Loucy (cell line): ENCODE measurements at regions not wholly inside any gene's neighbourhood (a gene's known extent, or its start where the extent isn't known, plus 50 kb on each side); places are given as distances from the start of the nearest gene placed in this dataset.

Experiments
- H2AFZ ChIP-seq: fragments of 200-600 bp; sonication (generic); 2 replicates; pipeline ENCODE4 v1.6.0; 2016; ENCODE audit warnings: antibody characterized with exemption, mild to moderate bottlenecking, low read length, moderate library complexity
- H3F3A ChIP-seq: fragments of 200-600 bp; 2 replicates; pipeline ENCODE4 v1.6.0; 2016; ENCODE audit warnings: antibody characterized with exemption, low read depth, mild to moderate bottlenecking
- H3K27me3 ChIP-seq: fragments of 200-600 bp; sonication (generic); 2 replicates; pipeline ENCODE4 v1.6.1; 2014; ENCODE audit warnings: low read length, mild to moderate bottlenecking; ENCODE audit not compliant: insufficient read depth, poor library complexity, severe bottlenecking
- H3K36me3 ChIP-seq: fragments of 200-600 bp; sonication (generic); 2 replicates; pipeline ENCODE4 v1.6.1; 2016; ENCODE audit warnings: low read length; ENCODE audit not compliant: insufficient read depth
- H3K4me1 ChIP-seq: fragments of 200-600 bp; sonication (generic); 2 replicates; pipeline ENCODE4 v1.5.1; 2014; ENCODE audit warnings: low read length, mild to moderate bottlenecking; ENCODE audit not compliant: insufficient read depth, poor library complexity, severe bottlenecking
- H3K4me2 ChIP-seq: fragments of 200-600 bp; sonication (generic); 2 replicates; pipeline ENCODE4 v1.6.0; 2014; ENCODE audit warnings: antibody characterized with exemption, low read length, low read depth, mild to moderate bottlenecking; ENCODE audit not compliant: poor library complexity, severe bottlenecking
- H3K4me3 ChIP-seq: fragments of 200-600 bp; sonication (generic); 2 replicates; pipeline ENCODE4 v1.5.1; 2014; ENCODE audit warnings: low read length, mild to moderate bottlenecking, mixed read lengths; ENCODE audit not compliant: poor library complexity, severe bottlenecking
- H3K79me2 ChIP-seq: fragments of 200-600 bp; sonication (generic); 2 replicates; pipeline ENCODE4 v1.6.1; 2014; ENCODE audit warnings: low read length; ENCODE audit not compliant: insufficient read depth
- H3K9ac ChIP-seq: fragments of 200-600 bp; sonication (generic); 2 replicates; pipeline ENCODE4 v1.6.0; 2014; ENCODE audit warnings: mild to moderate bottlenecking, low read depth, low read length, moderate library complexity; ENCODE audit not compliant: poor library complexity, severe bottlenecking
- H3K9me2 ChIP-seq: fragments of 200-600 bp; sonication (generic); replicated peaks from 2 replicates; pipeline ENCODE4 v1.6.1; 2016; ENCODE audit warnings: low read depth, low read length, mixed read lengths
- H3K9me3 ChIP-seq: fragments of 200-600 bp; sonication (generic); 2 replicates; pipeline ENCODE4 v1.6.1; 2014; ENCODE audit warnings: mild to moderate bottlenecking, antibody characterized with exemption, low read length, low read depth; ENCODE audit not compliant: insufficient read depth
- H4K20me1 ChIP-seq: fragments of 200-600 bp; sonication (generic); 2 replicates; pipeline ENCODE4 v1.6.0; 2014; ENCODE audit warnings: antibody characterized with exemption, low read length, mild to moderate bottlenecking; ENCODE audit not compliant: insufficient read depth, poor library complexity, severe bottlenecking
- EZH2phosphoT487 ChIP-seq: fragments of 200-600 bp; IDR thresholded peaks from 2 replicates; pipeline ENCODE4 v1.6.1; 2018; ENCODE audit warnings: antibody characterized with exemption, mild to moderate bottlenecking, moderate library complexity, borderline replicate concordance
- TF ChIP-seq, protein P1 (sequence below): fragments of 200-600 bp; sonication (generic); conservative IDR thresholded peaks from 2 replicates; pipeline ENCODE4 v1.5.1; 2014; ENCODE audit warnings: mild to moderate bottlenecking, antibody characterized with exemption, low read length

DNA sequence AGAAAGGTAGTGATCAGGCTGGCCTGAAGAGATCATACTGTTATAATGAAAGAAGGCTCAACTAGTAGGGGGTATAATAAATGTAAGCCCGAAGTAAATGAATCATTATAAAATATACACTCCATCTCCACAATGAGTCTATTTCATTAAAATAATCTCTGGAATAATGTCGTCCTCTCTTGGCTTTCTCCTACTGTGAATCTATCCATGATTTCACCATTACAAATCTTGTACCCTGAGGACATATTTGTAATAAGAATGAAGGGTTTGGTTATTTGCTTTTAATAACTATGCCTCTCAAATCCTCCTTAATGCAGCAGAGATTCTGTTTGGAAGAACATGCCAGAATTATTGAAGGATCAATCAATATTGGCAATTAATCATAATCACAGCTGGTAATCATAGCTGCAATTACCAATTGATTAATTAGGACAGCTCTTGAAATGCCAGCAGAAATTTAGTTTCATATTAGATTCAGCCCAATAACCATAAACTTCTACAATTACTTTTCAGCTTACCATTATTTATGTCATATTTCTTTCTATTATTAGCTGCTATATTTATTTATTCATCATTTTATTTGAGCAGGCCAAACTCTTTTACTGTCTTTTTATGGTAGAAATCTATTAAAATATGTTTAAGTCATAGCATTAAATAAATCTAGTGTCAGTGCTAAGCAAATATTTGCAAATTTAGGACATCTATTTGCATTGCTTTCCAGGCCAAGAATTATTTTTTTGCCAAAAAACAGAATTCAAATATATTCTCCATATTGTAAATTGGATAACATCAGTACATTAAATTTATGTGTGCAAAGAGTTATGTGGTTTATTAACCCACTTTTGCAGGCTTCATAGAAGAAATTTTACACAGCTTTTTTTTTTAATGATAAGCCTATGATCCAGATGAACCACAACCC lies 588.4 kb upstream of the LRRC4C start:
- H3K9me3 ChIP-seq, result no peaks in the 10 kb centered on the region
- no peaks in the 10 kb centered on the region for H3K79me2 ChIP-seq
- H4K20me1 ChIP-seq, result no peaks in the 10 kb centered on the region
- no peak overlapping the region for H2AFZ ChIP-seq
- no peaks in the 10 kb centered on the region for H3K36me3 ChIP-seq
- no peak overlapping the region for H3K4me3 ChIP-seq
- H3K9ac ChIP-seq, result no peak overlapping the region
- H3F3A ChIP-seq, result no peaks in the 10 kb centered on the region
- no peak for TF ChIP-seq EZH2phosphoT487
- TF ChIP-seq, protein P1, sequence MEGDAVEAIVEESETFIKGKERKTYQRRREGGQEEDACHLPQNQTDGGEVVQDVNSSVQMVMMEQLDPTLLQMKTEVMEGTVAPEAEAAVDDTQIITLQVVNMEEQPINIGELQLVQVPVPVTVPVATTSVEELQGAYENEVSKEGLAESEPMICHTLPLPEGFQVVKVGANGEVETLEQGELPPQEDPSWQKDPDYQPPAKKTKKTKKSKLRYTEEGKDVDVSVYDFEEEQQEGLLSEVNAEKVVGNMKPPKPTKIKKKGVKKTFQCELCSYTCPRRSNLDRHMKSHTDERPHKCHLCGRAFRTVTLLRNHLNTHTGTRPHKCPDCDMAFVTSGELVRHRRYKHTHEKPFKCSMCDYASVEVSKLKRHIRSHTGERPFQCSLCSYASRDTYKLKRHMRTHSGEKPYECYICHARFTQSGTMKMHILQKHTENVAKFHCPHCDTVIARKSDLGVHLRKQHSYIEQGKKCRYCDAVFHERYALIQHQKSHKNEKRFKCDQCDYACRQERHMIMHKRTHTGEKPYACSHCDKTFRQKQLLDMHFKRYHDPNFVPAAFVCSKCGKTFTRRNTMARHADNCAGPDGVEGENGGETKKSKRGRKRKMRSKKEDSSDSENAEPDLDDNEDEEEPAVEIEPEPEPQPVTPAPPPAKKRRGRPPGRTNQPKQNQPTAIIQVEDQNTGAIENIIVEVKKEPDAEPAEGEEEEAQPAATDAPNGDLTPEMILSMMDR, result no peak
- H3K4me2 ChIP-seq, result no peak overlapping the region
- no peaks in the 10 kb centered on the region for H3K9me2 ChIP-seq
- H3K27me3 ChIP-seq, result no peaks in the 10 kb centered on the region
- H3K4me1 ChIP-seq, result no peaks in the 10 kb centered on the region

- Histone ChIP-seq H3K36me3 (no peaks in the 10 kb centered on the region), H3K79me2 (no peaks in the 10 kb centered on the region), H3K9me3 (no peaks in the 10 kb centered on the region), H3F3A (no peaks in the 10 kb centered on the region), H4K20me1 (no peaks in the 10 kb centered on the region), H3K9me2 (no peaks in the 10 kb centered on the region), H3K4me1 (no peaks in the 10 kb centered on the region), H3K4me2 (no peak overlapping the region), H3K9ac (no peak overlapping the region), H3K27me3 (no peaks in the 10 kb centered on the region), H3K4me3 (no peak overlapping the region), H2AFZ (no peak overlapping the region)
- TF ChIP-seq EZH2phosphoT487, result no peak
These were observed 589.7 kb upstream of the LRRC4C start for GRCh38 chr11:42049186-42049585.

GRCh38 chr11:42049650-42050049 lies 590.2 kb upstream of the LRRC4C start:
- no peak overlapping the region for H2AFZ ChIP-seq
- H3K27me3 ChIP-seq, result no peaks in the 10 kb centered on the region
- H3F3A ChIP-seq, result no peaks in the 10 kb centered on the region
- TF ChIP-seq, protein P1, result no peak
- TF ChIP-seq EZH2phosphoT487, result no peak
- H4K20me1 ChIP-seq, result no peaks in the 10 kb centered on the region
- no peaks in the 10 kb centered on the region for H3K9me3 ChIP-seq
- no peak overlapping the region for H3K4me3 ChIP-seq
- H3K79me2 ChIP-seq, result no peaks in the 10 kb centered on the region
- no peak overlapping the region for H3K4me2 ChIP-seq
- H3K9me2 ChIP-seq, result no peaks in the 10 kb centered on the region
- H3K4me1 ChIP-seq, result no peaks in the 10 kb centered on the region
- no peaks in the 10 kb centered on the region for H3K36me3 ChIP-seq
- no peak overlapping the region for H3K9ac ChIP-seq

DNA sequence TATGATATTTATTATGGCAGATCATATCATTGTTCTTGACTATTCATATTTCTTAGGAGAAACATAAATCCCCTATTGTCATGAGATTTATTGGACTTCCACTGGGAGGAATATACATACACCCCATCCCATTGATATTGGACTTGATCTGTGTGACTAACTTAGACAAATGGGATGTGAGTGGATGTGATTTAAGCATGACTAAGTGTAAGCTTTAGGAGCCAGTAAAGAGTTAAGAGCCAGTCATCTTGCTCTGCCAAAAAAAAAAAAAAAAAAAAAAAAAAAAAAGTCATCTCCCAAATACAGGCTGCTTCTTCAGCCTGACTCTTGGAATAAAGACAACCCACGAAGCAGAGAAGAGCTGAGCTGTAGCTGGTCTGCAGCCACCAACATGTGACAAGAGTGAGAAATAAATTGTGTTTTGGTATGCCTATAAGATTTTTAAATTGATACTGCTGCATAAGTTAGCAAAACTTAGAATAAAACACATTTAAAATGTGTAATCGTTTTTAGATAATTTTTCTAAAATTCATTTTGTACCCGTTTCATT lies 595.0 kb upstream of the LRRC4C start:
- Histone ChIP-seq H3F3A (no peaks in the 10 kb centered on the region), H3K79me2 (no peaks in the 10 kb centered on the region), H3K27me3 (no peaks in the 10 kb centered on the region), H3K4me1 (no peaks in the 10 kb centered on the region), H3K4me3 (no peak overlapping the region), H3K4me2 (no peak overlapping the region), H2AFZ (no peak overlapping the region), H3K36me3 (no peaks in the 10 kb centered on the region), H3K9me3 (no peaks in the 10 kb centered on the region), H4K20me1 (no peaks in the 10 kb centered on the region), H3K9ac (no peak overlapping the region), H3K9me2 (no peaks in the 10 kb centered on the region)
- TF ChIP-seq EZH2phosphoT487, result no peak
- TF ChIP-seq, protein P1, result no peak
